Hepatocyte (in vitro differentiated cells): ENCODE measurements at regions not wholly inside any gene's neighbourhood (a gene's known extent, or its start where the extent isn't known, plus 50 kb on each side); places are given as distances from the start of the nearest gene placed in this dataset.
"Not testable (repeated sequence)": the region's sequence is repeated elsewhere in the genome, so short reads cannot be mapped to it uniquely, and the experiment has no call there.

ENCODE experiments used
- DNase-seq: peaks from one replicate; pipeline ENCODE4 v3.0.0-alpha.2; 2016; ENCODE audit warnings: low spot score
- H2AFZ ChIP-seq: fragments of 200-600 bp; sonication (generic); 2 replicates; pipeline ENCODE4 v1.6.0; 2016; ENCODE audit warnings: antibody characterized with exemption, mild to moderate bottlenecking
- H3K27ac ChIP-seq: fragments of 200-600 bp; sonication (generic); 2 replicates; pipeline ENCODE4 v1.5.1; 2016; ENCODE audit warnings: mild to moderate bottlenecking
- H3K27me3 ChIP-seq: fragments of 200-600 bp; sonication (generic); 2 replicates; pipeline ENCODE4 v1.6.1; 2016
- H3K36me3 ChIP-seq: fragments of 200-600 bp; sonication (generic); replicated peaks from 2 replicates; pipeline ENCODE4 v1.5.1; 2016; ENCODE audit warnings: low read depth; ENCODE audit not compliant: insufficient read depth
- H3K4me1 ChIP-seq: fragments of 200-600 bp; sonication (generic); 2 replicates; pipeline ENCODE4 v1.5.1; 2016; ENCODE audit warnings: mild to moderate bottlenecking, moderate library complexity; ENCODE audit not compliant: insufficient read depth
- H3K4me2 ChIP-seq: fragments of 200-600 bp; sonication (generic); 2 replicates; pipeline ENCODE4 v1.6.0; 2016
- H3K4me3 ChIP-seq: fragments of 200-600 bp; sonication (generic); 2 replicates; pipeline ENCODE4 v1.5.1; 2016; ENCODE audit warnings: mild to moderate bottlenecking
- H3K79me2 ChIP-seq: fragments of 200-600 bp; sonication (generic); 2 replicates; pipeline ENCODE4 v1.6.0; 2017; ENCODE audit warnings: mild to moderate bottlenecking
- H3K9me2 ChIP-seq: fragments of 200-600 bp; sonication (generic); replicated peaks from 2 replicates; pipeline ENCODE4 v1.6.0; 2017; ENCODE audit warnings: mild to moderate bottlenecking; ENCODE audit not compliant: insufficient read depth
- H3K9me3 ChIP-seq: fragments of 200-600 bp; sonication (generic); 2 replicates; pipeline ENCODE4 v1.5.1; 2016; ENCODE audit warnings: low read depth, mild to moderate bottlenecking
- H4K20me1 ChIP-seq: fragments of 200-600 bp; sonication (generic); 2 replicates; pipeline ENCODE4 v1.6.0; 2016; ENCODE audit warnings: mild to moderate bottlenecking; ENCODE audit not compliant: insufficient read depth, poor library complexity, severe bottlenecking
- EZH2 ChIP-seq: fragments of 200-600 bp; sonication (generic); IDR thresholded peaks from 2 replicates; pipeline ENCODE4 v1.6.1; 2016; ENCODE audit warnings: antibody characterized with exemption, mild to moderate bottlenecking, borderline replicate concordance
- EZH2phosphoT487 ChIP-seq: fragments of 200-600 bp; sonication (generic); IDR thresholded peaks from one replicate; pipeline ENCODE4 v1.6.1; 2018; ENCODE audit warnings: antibody characterized with exemption, mild to moderate bottlenecking, low read depth, moderate library complexity; ENCODE audit not compliant: unreplicated experiment, severe bottlenecking
- WGBS: methylation state at CpG from one replicate; pipeline ENCODE4 v1.1.6; 2016; ENCODE audit warnings: low lambda C conversion rate; ENCODE audit errors: missing lambda C conversion rate; 5-methylcytosine and 5-hydroxymethylcytosine counted together
- TF ChIP-seq, protein P1 (sequence below): fragments of 200-600 bp; sonication (generic); IDR thresholded peaks from 2 replicates; pipeline ENCODE4 v1.5.1; 2016; ENCODE audit warnings: antibody characterized with exemption, mild to moderate bottlenecking; ENCODE audit not compliant: poor library complexity

- H4K20me1 ChIP-seq = no peaks in the 10 kb centered on the region
- H3K4me1 ChIP-seq = no peaks in the 10 kb centered on the region
- no peaks in the 10 kb centered on the region for H3K27me3 ChIP-seq
- no peak overlapping the region for H3K27ac ChIP-seq
- H3K79me2 ChIP-seq = no peaks in the 10 kb centered on the region
- H3K9me3 ChIP-seq = no peaks in the 10 kb centered on the region
- TF ChIP-seq, protein P1, sequence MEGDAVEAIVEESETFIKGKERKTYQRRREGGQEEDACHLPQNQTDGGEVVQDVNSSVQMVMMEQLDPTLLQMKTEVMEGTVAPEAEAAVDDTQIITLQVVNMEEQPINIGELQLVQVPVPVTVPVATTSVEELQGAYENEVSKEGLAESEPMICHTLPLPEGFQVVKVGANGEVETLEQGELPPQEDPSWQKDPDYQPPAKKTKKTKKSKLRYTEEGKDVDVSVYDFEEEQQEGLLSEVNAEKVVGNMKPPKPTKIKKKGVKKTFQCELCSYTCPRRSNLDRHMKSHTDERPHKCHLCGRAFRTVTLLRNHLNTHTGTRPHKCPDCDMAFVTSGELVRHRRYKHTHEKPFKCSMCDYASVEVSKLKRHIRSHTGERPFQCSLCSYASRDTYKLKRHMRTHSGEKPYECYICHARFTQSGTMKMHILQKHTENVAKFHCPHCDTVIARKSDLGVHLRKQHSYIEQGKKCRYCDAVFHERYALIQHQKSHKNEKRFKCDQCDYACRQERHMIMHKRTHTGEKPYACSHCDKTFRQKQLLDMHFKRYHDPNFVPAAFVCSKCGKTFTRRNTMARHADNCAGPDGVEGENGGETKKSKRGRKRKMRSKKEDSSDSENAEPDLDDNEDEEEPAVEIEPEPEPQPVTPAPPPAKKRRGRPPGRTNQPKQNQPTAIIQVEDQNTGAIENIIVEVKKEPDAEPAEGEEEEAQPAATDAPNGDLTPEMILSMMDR = peak; percentile 63
- no peak for TF ChIP-seq EZH2
- WGBS = 41% methylated on average over 21 of the region's 21 CpGs
- no peaks in the 10 kb centered on the region for H3K36me3 ChIP-seq
- H3K4me2 ChIP-seq = no peak overlapping the region
- H3K9me2 ChIP-seq = no peaks in the 10 kb centered on the region
- no peak overlapping the region for H2AFZ ChIP-seq
- no peak overlapping the region for H3K4me3 ChIP-seq
- peak; percentile 84 for DNase-seq
Measured at GRCh38 chr15:77870195-77871065, 207.1 kb downstream of the TBC1D2B start.

- H3K36me3 ChIP-seq = no peaks in the 10 kb centered on the region
- H3K9me2 ChIP-seq = no peaks in the 10 kb centered on the region
- no peak overlapping the region for H3K4me3 ChIP-seq
- no peak for TF ChIP-seq EZH2phosphoT487
- TF ChIP-seq, protein P1 = no peak
- no peak for TF ChIP-seq EZH2
- DNase-seq = no peak
- H3K4me2 ChIP-seq = no peak overlapping the region
- no peaks in the 10 kb centered on the region for H3K27me3 ChIP-seq
- no peaks in the 10 kb centered on the region for H4K20me1 ChIP-seq
- H3K79me2 ChIP-seq = no peaks in the 10 kb centered on the region
- WGBS = 67% methylated on average over 13 of the region's 17 CpGs
- no peak overlapping the region for H2AFZ ChIP-seq
- no peaks in the 10 kb centered on the region for H3K4me1 ChIP-seq
- H3K9me3 ChIP-seq = no peaks in the 10 kb centered on the region
- H3K27ac ChIP-seq = no peak overlapping the region
Measured at GRCh38 chr15:77869021-77869895, 208.3 kb downstream of the TBC1D2B start.

- 77% methylated on average over 8 of the region's 8 CpGs for WGBS
- H3K27ac ChIP-seq = not testable (repeated sequence)
Measured at GRCh38 chr15:77868048-77868629, 209.4 kb downstream of the TBC1D2B start.

More at GRCh38 chr15:77868048-77868629, 209.4 kb downstream of the TBC1D2B start:
- not testable (repeated sequence) for H3K79me2 ChIP-seq, H3K27me3 ChIP-seq, H3K9me3 ChIP-seq, H3K4me1 ChIP-seq, H4K20me1 ChIP-seq, H3K9me2 ChIP-seq, H3K4me3 ChIP-seq, H3K4me2 ChIP-seq, H3K36me3 ChIP-seq, H2AFZ ChIP-seq, DNase-seq
